GM12801 (cell line): ENCODE measurements at regions not wholly inside any gene's neighbourhood (a gene's known extent, or its start where the extent isn't known, plus 50 kb on each side); places are given as distances from the start of the nearest gene placed in this dataset.

Experiments used
- TF ChIP-seq, protein P1 (sequence below): IDR thresholded peaks from one replicate; pipeline ENCODE4 v1.5.1; 2011; ENCODE audit warnings: control low read depth; ENCODE audit not compliant: insufficient read length; ENCODE audit errors: extremely low read depth

DNA sequence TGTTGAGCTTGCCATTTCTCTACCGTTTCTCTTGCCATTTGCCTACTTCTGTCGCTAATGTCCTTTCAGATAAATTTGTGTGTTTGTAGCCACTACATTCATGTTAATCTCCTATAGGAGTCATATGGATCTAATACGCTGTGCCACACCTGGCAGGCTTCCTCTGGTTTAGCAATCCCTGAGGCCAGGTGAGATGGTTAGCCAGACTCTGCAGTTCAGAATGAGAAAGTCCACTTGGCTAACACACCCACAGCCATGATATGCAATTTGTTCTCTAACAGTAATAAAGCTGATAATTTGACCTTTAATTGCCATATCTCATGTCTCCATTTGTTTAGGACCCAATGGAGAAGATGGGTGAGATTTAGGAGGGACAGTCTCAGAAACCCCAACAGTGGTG, 1261.6 kb upstream of the TMEM132C start:
- TF ChIP-seq, protein P1, sequence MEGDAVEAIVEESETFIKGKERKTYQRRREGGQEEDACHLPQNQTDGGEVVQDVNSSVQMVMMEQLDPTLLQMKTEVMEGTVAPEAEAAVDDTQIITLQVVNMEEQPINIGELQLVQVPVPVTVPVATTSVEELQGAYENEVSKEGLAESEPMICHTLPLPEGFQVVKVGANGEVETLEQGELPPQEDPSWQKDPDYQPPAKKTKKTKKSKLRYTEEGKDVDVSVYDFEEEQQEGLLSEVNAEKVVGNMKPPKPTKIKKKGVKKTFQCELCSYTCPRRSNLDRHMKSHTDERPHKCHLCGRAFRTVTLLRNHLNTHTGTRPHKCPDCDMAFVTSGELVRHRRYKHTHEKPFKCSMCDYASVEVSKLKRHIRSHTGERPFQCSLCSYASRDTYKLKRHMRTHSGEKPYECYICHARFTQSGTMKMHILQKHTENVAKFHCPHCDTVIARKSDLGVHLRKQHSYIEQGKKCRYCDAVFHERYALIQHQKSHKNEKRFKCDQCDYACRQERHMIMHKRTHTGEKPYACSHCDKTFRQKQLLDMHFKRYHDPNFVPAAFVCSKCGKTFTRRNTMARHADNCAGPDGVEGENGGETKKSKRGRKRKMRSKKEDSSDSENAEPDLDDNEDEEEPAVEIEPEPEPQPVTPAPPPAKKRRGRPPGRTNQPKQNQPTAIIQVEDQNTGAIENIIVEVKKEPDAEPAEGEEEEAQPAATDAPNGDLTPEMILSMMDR = no peak

DNA sequence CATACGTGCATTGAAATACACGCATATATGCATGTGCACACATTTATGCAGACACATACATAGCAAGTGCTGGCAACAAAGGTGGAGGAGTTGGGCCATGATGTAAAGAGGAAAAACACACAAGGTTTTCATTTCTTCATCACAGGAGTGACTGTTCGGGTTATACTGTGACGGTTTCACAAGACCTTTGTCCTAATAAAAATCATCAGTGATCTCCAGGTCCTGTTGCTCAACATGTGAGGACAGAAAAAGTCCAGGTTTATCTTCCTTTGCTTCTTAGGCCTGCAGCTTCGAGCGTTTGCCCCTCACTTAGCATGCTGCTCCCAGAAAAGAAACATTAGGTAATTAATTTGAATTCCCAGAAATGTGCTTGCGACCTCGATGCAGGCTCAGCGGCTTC, 1260.0 kb upstream of the TMEM132C start:
- TF ChIP-seq, protein P1 = no peak

DNA sequence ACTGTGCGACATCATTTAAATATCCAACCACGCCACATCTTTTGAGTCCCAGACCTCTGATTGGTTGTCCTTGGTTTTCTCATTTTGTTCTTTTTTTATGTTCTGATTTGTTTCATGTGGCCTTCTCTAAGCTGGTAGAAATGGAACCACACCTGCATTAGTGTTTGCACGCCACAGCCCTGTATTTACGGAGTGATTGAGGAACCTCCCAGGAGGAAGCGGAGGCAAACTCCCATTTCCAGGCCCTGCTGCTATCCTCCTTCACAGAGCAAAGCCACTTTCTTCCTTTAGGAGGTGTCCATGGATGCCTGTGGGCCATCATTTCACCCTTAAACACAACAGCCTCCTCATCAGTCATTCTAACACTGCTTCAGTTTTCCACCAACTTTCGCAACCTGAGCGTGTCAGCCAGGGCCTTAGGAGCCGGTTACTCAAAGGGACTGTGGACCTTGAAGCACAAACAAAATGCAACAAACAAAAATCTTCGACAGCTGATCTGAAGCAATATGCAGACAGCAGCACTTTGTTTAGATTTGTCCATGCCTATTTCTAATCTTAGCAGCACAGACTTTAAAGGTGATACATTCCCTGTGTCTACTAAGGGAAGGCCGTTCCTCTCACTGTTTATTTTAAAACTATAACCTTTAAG, 1258.1 kb upstream of the TMEM132C start:
- TF ChIP-seq, protein P1 = no peak

DNA sequence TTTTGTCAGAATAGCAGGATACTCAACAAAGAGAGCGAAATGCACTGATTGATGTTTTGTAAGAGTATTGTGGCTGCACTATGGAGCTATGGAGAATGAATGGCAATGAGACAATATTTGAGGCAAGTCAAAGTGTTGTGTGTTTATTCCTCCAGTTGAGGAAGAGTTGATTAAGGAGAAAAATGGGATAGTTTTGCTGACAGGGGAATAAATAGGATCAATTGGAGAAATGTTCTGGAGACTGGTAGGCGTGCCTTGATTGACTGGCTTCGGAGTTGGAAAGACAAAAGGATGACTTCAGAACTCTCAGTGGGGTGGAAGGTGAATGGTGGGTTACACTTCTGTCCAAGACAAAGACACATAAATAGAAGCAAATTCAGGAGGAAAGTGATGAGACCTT, 1254.9 kb upstream of the TMEM132C start:
- TF ChIP-seq, protein P1 = no peak

DNA sequence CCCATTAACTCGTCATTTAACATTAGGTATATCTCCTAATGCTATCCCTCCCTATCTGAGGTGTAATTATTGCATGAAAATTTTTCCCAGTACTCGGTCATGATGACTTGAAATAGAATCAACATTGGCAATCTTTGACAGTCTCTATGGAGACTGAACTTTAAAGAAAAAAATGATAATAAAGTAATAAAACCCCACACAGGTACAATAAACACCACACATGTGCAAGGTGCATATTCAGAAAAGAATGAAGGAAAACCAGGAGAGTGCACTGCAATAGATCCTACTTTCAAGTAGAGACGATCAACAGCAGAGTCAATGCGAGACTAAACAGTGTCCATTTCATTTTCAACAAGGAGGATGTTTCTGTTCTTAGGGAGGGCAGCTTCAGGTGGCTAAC, 1253.8 kb upstream of the TMEM132C start:
- TF ChIP-seq, protein P1 = no peak

DNA sequence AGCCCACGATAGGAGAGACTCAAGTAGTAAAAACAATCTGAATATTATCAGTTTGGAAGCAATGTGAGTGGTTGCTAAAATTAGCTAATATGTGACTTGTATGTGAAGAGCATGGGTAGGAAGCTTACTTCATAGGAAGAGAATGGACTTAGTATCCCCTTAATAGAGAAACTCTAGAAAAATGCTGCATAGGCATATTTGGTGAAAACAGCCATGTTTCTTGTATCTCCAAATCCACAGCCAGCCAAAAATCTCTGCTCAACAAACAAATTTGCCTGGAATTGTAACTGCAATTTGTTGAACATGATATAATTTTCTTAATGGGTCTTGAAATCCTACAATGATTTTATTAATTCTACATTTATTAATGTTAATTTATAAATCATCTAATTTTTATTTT, 1252.9 kb upstream of the TMEM132C start:
- TF ChIP-seq, protein P1 = no peak

DNA sequence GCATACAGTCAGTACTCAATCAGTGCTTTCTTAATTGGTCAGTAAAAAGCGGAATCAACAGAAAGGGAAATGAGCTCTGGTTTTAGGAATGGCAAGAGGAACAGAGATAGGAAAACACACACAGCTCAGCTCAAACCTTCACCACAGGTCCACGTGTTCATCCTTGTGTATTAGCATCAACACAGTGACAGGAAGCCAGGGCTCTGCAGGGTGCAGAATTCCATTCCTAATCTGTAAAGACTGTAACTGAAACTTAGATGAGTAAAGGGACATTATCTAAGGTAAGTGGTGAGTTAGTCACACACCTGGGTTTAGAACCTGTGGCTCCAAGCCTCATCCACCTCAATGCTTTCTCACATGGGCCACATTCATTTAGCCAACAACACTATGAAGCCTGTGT, 1242.2 kb upstream of the TMEM132C start:
- TF ChIP-seq, protein P1 = no peak
